ENCODE measurements at regions not wholly inside any gene's neighbourhood (a gene's known extent, or its start where the extent isn't known, plus 50 kb on each side); places are given as distances from the start of the nearest gene placed in this dataset.

GRCh38 chr11:41982276-41982675 lies 522.8 kb upstream of the LRRC4C start:
- no peak overlapping the region for H3K4me3 ChIP-seq (ENCODE audit: low read length)
- no peak for TF ChIP-seq CTCF (IDR thresholded peaks at IDR 0.05; ENCODE audit: low read length)
- no peak for TF ChIP-seq EZH2phosphoT487 (IDR thresholded peaks at IDR 0.05; ENCODE audit: low read length)
- no peak for TF ChIP-seq EZH2 (optimal IDR thresholded peaks at IDR 0.05; ENCODE audit: low read depth, low read length)

GRCh38 chr11:41982975-41983374 lies 523.5 kb upstream of the LRRC4C start:
- no peak overlapping the region for H2AFZ ChIP-seq (ENCODE audit: low read length)
- H3K9ac ChIP-seq (ENCODE audit: low read length), result no peak overlapping the region
- no peaks in the 10 kb centered on the region for H3K9me3 ChIP-seq (replicated peaks; ENCODE audit: insufficient read depth, low read length)
- DNase-seq, result no peak
- no peaks in the 10 kb centered on the region for H3K4me1 ChIP-seq (ENCODE audit: low read length)
- no peak overlapping the region for H3K27ac ChIP-seq (ENCODE audit: low read length)
- no peaks in the 10 kb centered on the region for H3F3A ChIP-seq (ENCODE audit: insufficient read depth, low read length)
- H3K36me3 ChIP-seq (replicated peaks; ENCODE audit: insufficient read depth, low read length), result no peaks in the 10 kb centered on the region
- H3K4me3 ChIP-seq (ENCODE audit: low read length), result no peak overlapping the region
- H3K9me2 ChIP-seq (replicated peaks; ENCODE audit: insufficient read depth, low read length), result no peaks in the 10 kb centered on the region
- no peak overlapping the region for H3K4me2 ChIP-seq (ENCODE audit: low read depth, low read length)
- no peaks in the 10 kb centered on the region for H3K79me2 ChIP-seq (ENCODE audit: low read length)
- H4K20me1 ChIP-seq (ENCODE audit: insufficient read depth, low read length), result no peaks in the 10 kb centered on the region
- TF ChIP-seq EZH2 (optimal IDR thresholded peaks at IDR 0.05; ENCODE audit: low read depth, low read length), result no peak
- TF ChIP-seq EZH2phosphoT487 (IDR thresholded peaks at IDR 0.05; ENCODE audit: low read length), result no peak
- no peak for TF ChIP-seq CTCF (IDR thresholded peaks at IDR 0.05; ENCODE audit: low read length)
- H3K27me3 ChIP-seq (replicated peaks; ENCODE audit: insufficient read depth, low read length), result no peaks in the 10 kb centered on the region

More at GRCh38 chr11:41982276-41982675, 522.8 kb upstream of the LRRC4C start:
- no peaks in the 10 kb centered on the region for H3K9me3 ChIP-seq (replicated peaks; ENCODE audit: insufficient read depth, low read length)
- H4K20me1 ChIP-seq (ENCODE audit: insufficient read depth, low read length), result no peaks in the 10 kb centered on the region
- H3K27me3 ChIP-seq (replicated peaks; ENCODE audit: insufficient read depth, low read length), result no peaks in the 10 kb centered on the region
- H3K9ac ChIP-seq (ENCODE audit: low read length), result no peak overlapping the region
- H3K9me2 ChIP-seq (replicated peaks; ENCODE audit: insufficient read depth, low read length), result no peaks in the 10 kb centered on the region
- H3K27ac ChIP-seq (ENCODE audit: low read length), result no peak overlapping the region
- no peaks in the 10 kb centered on the region for H3K79me2 ChIP-seq (ENCODE audit: low read length)
- H3K4me1 ChIP-seq (ENCODE audit: low read length), result no peaks in the 10 kb centered on the region
- no peaks in the 10 kb centered on the region for H3K36me3 ChIP-seq (replicated peaks; ENCODE audit: insufficient read depth, low read length)
- no peak for DNase-seq
- no peaks in the 10 kb centered on the region for H3F3A ChIP-seq (ENCODE audit: insufficient read depth, low read length)
- no peak overlapping the region for H2AFZ ChIP-seq (ENCODE audit: low read length)
- no peak overlapping the region for H3K4me2 ChIP-seq (ENCODE audit: low read depth, low read length)

GRCh38 chr11:41983475-41983874 lies 524.0 kb upstream of the LRRC4C start:
- H3K4me3 ChIP-seq (ENCODE audit: low read length), result no peak overlapping the region
- H3K9me3 ChIP-seq (replicated peaks; ENCODE audit: insufficient read depth, low read length), result no peaks in the 10 kb centered on the region
- no peak overlapping the region for H2AFZ ChIP-seq (ENCODE audit: low read length)
- no peaks in the 10 kb centered on the region for H3K4me1 ChIP-seq (ENCODE audit: low read length)
- no peaks in the 10 kb centered on the region for H3F3A ChIP-seq (ENCODE audit: insufficient read depth, low read length)
- H3K27me3 ChIP-seq (replicated peaks; ENCODE audit: insufficient read depth, low read length), result no peaks in the 10 kb centered on the region
- H3K79me2 ChIP-seq (ENCODE audit: low read length), result no peaks in the 10 kb centered on the region
- no peak overlapping the region for H3K4me2 ChIP-seq (ENCODE audit: low read depth, low read length)
- no peaks in the 10 kb centered on the region for H4K20me1 ChIP-seq (ENCODE audit: insufficient read depth, low read length)
- H3K9ac ChIP-seq (ENCODE audit: low read length), result no peak overlapping the region
- TF ChIP-seq EZH2phosphoT487 (IDR thresholded peaks at IDR 0.05; ENCODE audit: low read length) (no peak), CTCF (IDR thresholded peaks at IDR 0.05; ENCODE audit: low read length) (no peak), EZH2 (optimal IDR thresholded peaks at IDR 0.05; ENCODE audit: low read depth, low read length) (no peak)
- H3K36me3 ChIP-seq (replicated peaks; ENCODE audit: insufficient read depth, low read length), result no peaks in the 10 kb centered on the region
- H3K9me2 ChIP-seq (replicated peaks; ENCODE audit: insufficient read depth, low read length), result no peaks in the 10 kb centered on the region
- no peak for DNase-seq
- H3K27ac ChIP-seq (ENCODE audit: low read length), result no peak overlapping the region

Data from MM.1S (cell line).